NCI-H2171 (cell line): ENCODE measurements at regions not wholly inside any gene's neighbourhood (a gene's known extent, or its start where the extent isn't known, plus 50 kb on each side); places are given as distances from the start of the nearest gene placed in this dataset.
"Not testable (repeated sequence)": the region's sequence is repeated elsewhere in the genome, so short reads cannot be mapped to it uniquely, and the experiment has no call there.

Experiments
- DNase-seq: peaks from one replicate; lab custom pipeline; 2025; lab: John Stamatoyannopoulos, UW

GRCh38 chr7:19537942-19538401, 170.9 kb downstream of the POLR1F start:
- no peak for DNase-seq

GRCh38 chr7:19533266-19533665, 175.6 kb downstream of the POLR1F start:
- no peak for DNase-seq

- no peak for DNase-seq
Observed at GRCh38 chr7:19530852-19531251, 178.0 kb downstream of the POLR1F start.

GRCh38 chr7:19530261-19530660, 178.6 kb downstream of the POLR1F start:
- DNase-seq: no peak

GRCh38 chr7:19526639-19527038, 182.2 kb downstream of the POLR1F start:
- DNase-seq: no peak

- DNase-seq: no peak
Observed at GRCh38 chr7:19522486-19522885, 186.4 kb downstream of the POLR1F start.

GRCh38 chr7:19520392-19520791, 188.4 kb downstream of the POLR1F start:
- no peak for DNase-seq

- DNase-seq: no peak
Observed at GRCh38 chr7:19519443-19520021, 189.3 kb downstream of the POLR1F start.

- DNase-seq: not testable (repeated sequence)
Observed at GRCh38 chr7:19517546-19517945, 191.3 kb downstream of the POLR1F start.

GRCh38 chr7:19508821-19509220, 200.0 kb downstream of the POLR1F start:
- DNase-seq: no peak

- DNase-seq: no peak
Observed at GRCh38 chr7:19508124-19508523, 200.7 kb downstream of the POLR1F start.

- peak; percentile 4 for DNase-seq
Observed at GRCh38 chr7:19491821-19492452, 216.9 kb downstream of the POLR1F start.

GRCh38 chr7:19491371-19491770, 217.5 kb downstream of the POLR1F start:
- no peak for DNase-seq

GRCh38 chr7:19489162-19489820, 219.5 kb downstream of the POLR1F start:
- DNase-seq: no peak

- DNase-seq: no peak
Observed at GRCh38 chr7:19488056-19488455, 220.8 kb downstream of the POLR1F start.

- no peak for DNase-seq
Observed at GRCh38 chr7:19482628-19483027, 226.2 kb downstream of the POLR1F start.

- DNase-seq: no peak
Observed at GRCh38 chr7:19480383-19480782, 228.5 kb downstream of the POLR1F start.

GRCh38 chr7:19470031-19470430, 238.8 kb downstream of the POLR1F start:
- DNase-seq: no peak

GRCh38 chr7:19465861-19466260, 243.0 kb downstream of the POLR1F start:
- no peak for DNase-seq

- DNase-seq: no peak
Observed at GRCh38 chr7:19464751-19465150, 244.1 kb downstream of the POLR1F start.

- DNase-seq: no peak
Observed at GRCh38 chr7:19464241-19464640, 244.6 kb downstream of the POLR1F start.

GRCh38 chr7:19463581-19463980, 245.3 kb downstream of the POLR1F start:
- no peak for DNase-seq

- no peak for DNase-seq
Observed at GRCh38 chr7:19455623-19456022, 253.2 kb downstream of the POLR1F start.
